ENCODE measurements at regions not wholly inside any gene's neighbourhood (a gene's known extent, or its start where the extent isn't known, plus 50 kb on each side); places are given as distances from the start of the nearest gene placed in this dataset.
A peak's percentile ranks its signal among the peaks of the same experiment; 100 is the strongest.

DNA sequence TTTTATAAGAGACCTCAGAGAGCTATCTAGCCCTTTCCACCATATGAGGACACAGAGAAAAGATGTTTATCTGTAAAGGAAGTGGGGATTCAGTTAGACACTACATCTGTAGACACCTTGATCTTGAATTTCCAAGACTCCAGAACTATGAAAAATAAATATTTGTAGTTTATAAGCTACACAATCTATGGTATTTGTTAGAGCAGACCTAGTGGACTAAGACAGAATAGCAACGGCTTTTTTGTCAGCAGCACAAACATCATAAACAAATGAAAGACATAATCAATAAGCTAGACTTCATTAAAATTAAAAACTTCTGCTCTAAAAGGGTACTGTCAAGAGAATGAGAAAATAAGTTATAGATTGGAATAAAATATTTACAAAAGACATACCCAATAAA is 810.1 kb downstream of the FSCB start:
- H3K4me3 ChIP-seq = no peak overlapping the region
- no peak for DNase-seq (ENCODE audit: low spot score)
- TF ChIP-seq, protein P1, sequence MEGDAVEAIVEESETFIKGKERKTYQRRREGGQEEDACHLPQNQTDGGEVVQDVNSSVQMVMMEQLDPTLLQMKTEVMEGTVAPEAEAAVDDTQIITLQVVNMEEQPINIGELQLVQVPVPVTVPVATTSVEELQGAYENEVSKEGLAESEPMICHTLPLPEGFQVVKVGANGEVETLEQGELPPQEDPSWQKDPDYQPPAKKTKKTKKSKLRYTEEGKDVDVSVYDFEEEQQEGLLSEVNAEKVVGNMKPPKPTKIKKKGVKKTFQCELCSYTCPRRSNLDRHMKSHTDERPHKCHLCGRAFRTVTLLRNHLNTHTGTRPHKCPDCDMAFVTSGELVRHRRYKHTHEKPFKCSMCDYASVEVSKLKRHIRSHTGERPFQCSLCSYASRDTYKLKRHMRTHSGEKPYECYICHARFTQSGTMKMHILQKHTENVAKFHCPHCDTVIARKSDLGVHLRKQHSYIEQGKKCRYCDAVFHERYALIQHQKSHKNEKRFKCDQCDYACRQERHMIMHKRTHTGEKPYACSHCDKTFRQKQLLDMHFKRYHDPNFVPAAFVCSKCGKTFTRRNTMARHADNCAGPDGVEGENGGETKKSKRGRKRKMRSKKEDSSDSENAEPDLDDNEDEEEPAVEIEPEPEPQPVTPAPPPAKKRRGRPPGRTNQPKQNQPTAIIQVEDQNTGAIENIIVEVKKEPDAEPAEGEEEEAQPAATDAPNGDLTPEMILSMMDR (IDR thresholded peaks at IDR 0.05) = no peak

DNA sequence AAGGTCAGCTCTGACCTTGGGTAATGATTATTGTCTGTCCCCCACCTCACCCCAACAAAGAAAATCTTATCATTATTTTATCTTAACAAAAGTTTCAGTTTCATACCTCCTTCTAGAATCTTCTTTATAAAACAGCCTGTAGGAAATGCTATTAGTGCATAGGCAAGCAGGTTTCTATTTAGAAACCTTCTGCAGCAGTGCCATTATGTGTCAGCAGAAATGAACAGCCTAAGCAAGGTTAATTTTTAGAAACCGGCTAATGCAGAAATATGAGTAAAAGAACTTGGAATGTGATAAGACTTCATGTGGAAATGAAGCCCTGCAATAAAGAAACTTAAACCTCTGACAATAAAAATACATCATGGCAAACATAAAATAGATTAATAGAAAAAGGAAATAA is 814.4 kb downstream of the FSCB start:
- H3K4me3 ChIP-seq = no peak overlapping the region
- TF ChIP-seq, protein P1 (IDR thresholded peaks at IDR 0.05) = no peak
- H3K27me3 ChIP-seq (replicated peaks; ENCODE audit: insufficient read depth) = no peaks in the 10 kb centered on the region
- no peak for DNase-seq (ENCODE audit: low spot score)
- no peak overlapping the region for H3K27ac ChIP-seq
- no peak for ATAC-seq (ENCODE audit: insufficient number of reproducible peaks, low FRiP score, low read depth)
- H3K36me3 ChIP-seq = no peaks in the 10 kb centered on the region
- no peaks in the 10 kb centered on the region for H3K9me3 ChIP-seq
- H3K4me1 ChIP-seq (ENCODE audit: control insufficient read depth in 1 of 2, low read depth in 2 of 2) = no peaks in the 10 kb centered on the region

More for the DNA sequence above, 810.1 kb downstream of the FSCB start:
- H3K4me1 ChIP-seq (ENCODE audit: control insufficient read depth in 1 of 2, low read depth in 2 of 2) = no peaks in the 10 kb centered on the region
- no peak overlapping the region for H3K27ac ChIP-seq
- H3K9me3 ChIP-seq = no peaks in the 10 kb centered on the region
- ATAC-seq (ENCODE audit: insufficient number of reproducible peaks, low FRiP score, low read depth) = no peak
- H3K36me3 ChIP-seq = no peaks in the 10 kb centered on the region
- no peaks in the 10 kb centered on the region for H3K27me3 ChIP-seq (replicated peaks; ENCODE audit: insufficient read depth)

DNA sequence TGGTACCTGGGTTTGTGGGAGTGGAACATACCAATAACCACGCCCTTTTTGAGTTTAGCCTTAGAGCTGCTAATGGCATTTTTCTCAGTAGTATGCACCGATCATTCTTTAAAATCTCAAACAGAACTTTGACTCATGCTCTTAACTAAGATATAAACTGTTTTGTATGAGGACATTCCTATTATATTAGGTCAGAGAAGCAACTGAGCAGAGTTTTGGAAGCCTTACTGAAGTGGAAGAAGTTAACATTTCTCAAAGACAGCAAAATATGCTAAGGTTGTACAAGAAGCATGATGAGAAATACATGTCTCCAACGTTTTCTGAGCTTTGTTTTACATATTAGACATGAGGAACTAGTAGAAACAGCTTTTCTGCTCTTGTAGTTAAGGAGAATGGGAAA is 819.2 kb downstream of the FSCB start:
- H3K27ac ChIP-seq = peak overlapping the region in 1 of 2 donors; percentile 38
- H3K4me3 ChIP-seq = no peak overlapping the region
- ATAC-seq (ENCODE audit: insufficient number of reproducible peaks, low FRiP score, low read depth) = peak; percentile 28
- H3K4me1 ChIP-seq (ENCODE audit: control insufficient read depth in 1 of 2, low read depth in 2 of 2) = no peaks in the 10 kb centered on the region
- H3K36me3 ChIP-seq = no peaks in the 10 kb centered on the region
- H3K9me3 ChIP-seq = no peaks in the 10 kb centered on the region
- no peaks in the 10 kb centered on the region for H3K27me3 ChIP-seq (replicated peaks; ENCODE audit: insufficient read depth)
- DNase-seq (ENCODE audit: low spot score) = no peak
- TF ChIP-seq, protein P1 (IDR thresholded peaks at IDR 0.05) = no peak

DNA sequence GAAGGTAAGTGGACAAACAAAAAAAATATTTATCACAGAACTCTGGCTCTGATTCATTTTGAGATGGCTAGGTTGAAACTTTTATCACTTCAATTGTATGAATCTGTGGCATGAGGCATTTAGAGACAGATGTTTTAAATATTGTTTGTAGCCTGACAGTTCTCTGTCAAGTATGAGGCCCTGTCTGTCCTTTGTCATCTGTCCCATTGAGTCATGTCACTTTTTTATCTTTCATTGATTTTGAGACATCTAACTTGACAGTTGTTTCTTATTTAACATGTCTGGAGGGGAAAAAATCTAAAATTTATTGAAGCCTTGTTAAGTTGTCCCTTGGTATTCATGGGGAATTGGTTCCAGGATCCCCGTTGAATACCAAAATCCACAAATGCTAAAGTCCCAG is 829.5 kb downstream of the FSCB start:
- no peak overlapping the region for H3K27ac ChIP-seq
- no peak for ATAC-seq (ENCODE audit: insufficient number of reproducible peaks, low FRiP score, low read depth)

DNA sequence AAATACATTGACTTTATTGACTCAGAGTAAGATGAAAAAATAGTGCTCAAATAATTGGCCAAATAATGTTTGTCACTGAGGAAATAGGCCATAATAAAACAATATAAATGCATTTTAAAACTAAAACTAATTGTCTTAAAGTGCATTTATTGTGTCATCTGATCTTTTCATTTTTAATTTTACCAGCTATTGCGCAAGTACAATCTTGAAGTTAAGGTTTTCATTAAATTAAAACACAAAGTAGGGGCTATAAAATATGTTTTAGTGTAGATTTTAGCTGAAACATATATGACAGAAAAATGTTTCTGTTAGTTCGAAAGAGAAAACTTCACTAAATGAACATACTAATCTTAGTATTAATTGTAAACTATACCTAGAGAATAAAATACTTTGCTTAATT is 832.8 kb downstream of the FSCB start:
- TF ChIP-seq, protein P1 (IDR thresholded peaks at IDR 0.05) = no peak

More for the DNA sequence above, 829.5 kb downstream of the FSCB start:
- no peaks in the 10 kb centered on the region for H3K9me3 ChIP-seq
- no peaks in the 10 kb centered on the region for H3K4me1 ChIP-seq (ENCODE audit: control insufficient read depth in 1 of 2, low read depth in 2 of 2)
- TF ChIP-seq, protein P1 (IDR thresholded peaks at IDR 0.05) = no peak
- H3K27me3 ChIP-seq (replicated peaks; ENCODE audit: insufficient read depth) = no peaks in the 10 kb centered on the region
- DNase-seq (ENCODE audit: low spot score) = no peak
- H3K36me3 ChIP-seq = no peaks in the 10 kb centered on the region
- no peak overlapping the region for H3K4me3 ChIP-seq

More for the DNA sequence above, 832.8 kb downstream of the FSCB start:
- H3K4me1 ChIP-seq (ENCODE audit: control insufficient read depth in 1 of 2, low read depth in 2 of 2) = no peaks in the 10 kb centered on the region
- no peak overlapping the region for H3K27ac ChIP-seq
- H3K36me3 ChIP-seq = no peaks in the 10 kb centered on the region
- DNase-seq (ENCODE audit: low spot score) (no peak), ATAC-seq (ENCODE audit: insufficient number of reproducible peaks, low FRiP score, low read depth) (no peak)
- H3K27me3 ChIP-seq (replicated peaks; ENCODE audit: insufficient read depth) = no peaks in the 10 kb centered on the region
- H3K9me3 ChIP-seq = no peaks in the 10 kb centered on the region
- no peak overlapping the region for H3K4me3 ChIP-seq

Data from thoracic aorta (tissue), 2 donors.